ENCODE measurements at regions not wholly inside any gene's neighbourhood (a gene's known extent, or its start where the extent isn't known, plus 50 kb on each side); places are given as distances from the start of the nearest gene placed in this dataset.

DNA sequence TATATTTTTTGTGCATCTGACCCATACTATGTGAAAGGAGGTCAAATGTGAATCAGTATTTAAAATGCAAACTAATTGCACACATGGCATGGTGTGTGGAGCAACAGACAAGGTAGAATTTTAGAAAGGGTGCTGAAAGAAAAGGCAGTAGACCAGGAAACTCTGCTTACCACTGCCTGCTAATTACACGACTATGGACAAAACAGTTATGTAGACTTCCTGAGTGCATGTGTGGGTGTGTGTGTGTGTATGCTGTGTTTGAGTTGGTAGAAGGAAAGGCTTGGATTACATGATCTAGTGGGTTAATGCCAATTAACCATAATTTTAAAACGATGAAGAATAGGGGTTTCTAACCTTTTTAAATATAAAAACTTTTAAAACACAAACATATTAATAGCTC, 349.9 kb downstream of the SH3GL2 start:
- ChIA-PET POLR2A (no interaction called here), CTCF (no interaction called here)
- Histone ChIP-seq H3K27ac (no peak overlapping the region), H3K4me2 (no peak overlapping the region), H3K4me1 (no peaks in the 10 kb centered on the region), H3K4me3 (no peak overlapping the region), H3K9me3 (no peaks in the 10 kb centered on the region)
- ATAC-seq (no peak), FAIRE-seq (no peak), DNase-seq (ENCODE audit: low read depth in 1 of 2, low spot score in 1 of 2) (no peak)
- 0% methylated on average over 2 of the region's 2 CpGs for WGBS (ENCODE audit: missing lambda C conversion rate)
- TF ChIP-seq CHD4 (IDR thresholded peaks at IDR 0.05; ENCODE audit: borderline replicate concordance): no peak
- no peak for TF ChIP-seq BHLHE40 (IDR thresholded peaks at IDR 0.05; ENCODE audit: low read depth, low read length)
- no peak for TF ChIP-seq EHMT2 (IDR thresholded peaks at IDR 0.05; ENCODE audit: low read depth)
- TF ChIP-seq JUN (IDR thresholded peaks at IDR 0.05): no peak
- no peak for TF ChIP-seq JUNB (IDR thresholded peaks at IDR 0.05)
- TF ChIP-seq, protein P1, sequence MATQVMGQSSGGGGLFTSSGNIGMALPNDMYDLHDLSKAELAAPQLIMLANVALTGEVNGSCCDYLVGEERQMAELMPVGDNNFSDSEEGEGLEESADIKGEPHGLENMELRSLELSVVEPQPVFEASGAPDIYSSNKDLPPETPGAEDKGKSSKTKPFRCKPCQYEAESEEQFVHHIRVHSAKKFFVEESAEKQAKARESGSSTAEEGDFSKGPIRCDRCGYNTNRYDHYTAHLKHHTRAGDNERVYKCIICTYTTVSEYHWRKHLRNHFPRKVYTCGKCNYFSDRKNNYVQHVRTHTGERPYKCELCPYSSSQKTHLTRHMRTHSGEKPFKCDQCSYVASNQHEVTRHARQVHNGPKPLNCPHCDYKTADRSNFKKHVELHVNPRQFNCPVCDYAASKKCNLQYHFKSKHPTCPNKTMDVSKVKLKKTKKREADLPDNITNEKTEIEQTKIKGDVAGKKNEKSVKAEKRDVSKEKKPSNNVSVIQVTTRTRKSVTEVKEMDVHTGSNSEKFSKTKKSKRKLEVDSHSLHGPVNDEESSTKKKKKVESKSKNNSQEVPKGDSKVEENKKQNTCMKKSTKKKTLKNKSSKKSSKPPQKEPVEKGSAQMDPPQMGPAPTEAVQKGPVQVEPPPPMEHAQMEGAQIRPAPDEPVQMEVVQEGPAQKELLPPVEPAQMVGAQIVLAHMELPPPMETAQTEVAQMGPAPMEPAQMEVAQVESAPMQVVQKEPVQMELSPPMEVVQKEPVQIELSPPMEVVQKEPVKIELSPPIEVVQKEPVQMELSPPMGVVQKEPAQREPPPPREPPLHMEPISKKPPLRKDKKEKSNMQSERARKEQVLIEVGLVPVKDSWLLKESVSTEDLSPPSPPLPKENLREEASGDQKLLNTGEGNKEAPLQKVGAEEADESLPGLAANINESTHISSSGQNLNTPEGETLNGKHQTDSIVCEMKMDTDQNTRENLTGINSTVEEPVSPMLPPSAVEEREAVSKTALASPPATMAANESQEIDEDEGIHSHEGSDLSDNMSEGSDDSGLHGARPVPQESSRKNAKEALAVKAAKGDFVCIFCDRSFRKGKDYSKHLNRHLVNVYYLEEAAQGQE (IDR thresholded peaks at IDR 0.05): no peak
- TF ChIP-seq GATA3 (IDR thresholded peaks at IDR 0.05; ENCODE audit: borderline replicate concordance): no peak
- TF ChIP-seq, protein P2, sequence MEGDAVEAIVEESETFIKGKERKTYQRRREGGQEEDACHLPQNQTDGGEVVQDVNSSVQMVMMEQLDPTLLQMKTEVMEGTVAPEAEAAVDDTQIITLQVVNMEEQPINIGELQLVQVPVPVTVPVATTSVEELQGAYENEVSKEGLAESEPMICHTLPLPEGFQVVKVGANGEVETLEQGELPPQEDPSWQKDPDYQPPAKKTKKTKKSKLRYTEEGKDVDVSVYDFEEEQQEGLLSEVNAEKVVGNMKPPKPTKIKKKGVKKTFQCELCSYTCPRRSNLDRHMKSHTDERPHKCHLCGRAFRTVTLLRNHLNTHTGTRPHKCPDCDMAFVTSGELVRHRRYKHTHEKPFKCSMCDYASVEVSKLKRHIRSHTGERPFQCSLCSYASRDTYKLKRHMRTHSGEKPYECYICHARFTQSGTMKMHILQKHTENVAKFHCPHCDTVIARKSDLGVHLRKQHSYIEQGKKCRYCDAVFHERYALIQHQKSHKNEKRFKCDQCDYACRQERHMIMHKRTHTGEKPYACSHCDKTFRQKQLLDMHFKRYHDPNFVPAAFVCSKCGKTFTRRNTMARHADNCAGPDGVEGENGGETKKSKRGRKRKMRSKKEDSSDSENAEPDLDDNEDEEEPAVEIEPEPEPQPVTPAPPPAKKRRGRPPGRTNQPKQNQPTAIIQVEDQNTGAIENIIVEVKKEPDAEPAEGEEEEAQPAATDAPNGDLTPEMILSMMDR (IDR thresholded peaks at IDR 0.05): no peak
- no peak for TF ChIP-seq KDM5A (IDR thresholded peaks at IDR 0.05)

DNA sequence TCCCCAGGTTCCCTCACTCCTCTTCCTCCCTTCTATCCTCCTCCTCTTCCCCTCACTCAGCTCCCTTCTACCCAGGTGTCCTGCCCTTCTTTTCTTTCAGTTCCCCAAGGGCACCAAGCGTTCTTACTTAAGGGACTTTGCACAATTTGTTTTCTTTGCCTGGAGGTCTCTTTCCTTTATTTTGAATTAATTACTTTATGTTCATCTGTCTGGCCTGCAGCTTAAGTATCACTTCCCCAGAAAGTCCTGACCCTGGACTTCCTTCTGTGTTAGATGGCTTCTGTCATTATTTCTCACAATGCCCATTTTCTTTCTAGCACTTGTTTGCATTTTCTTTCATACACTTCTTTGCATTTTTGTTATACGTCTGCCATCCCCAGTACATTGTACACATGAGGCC, 350.6 kb downstream of the SH3GL2 start:
- CTCF ChIA-PET: no interaction called here
- no peak for FAIRE-seq
- TF ChIP-seq EHMT2 (IDR thresholded peaks at IDR 0.05; ENCODE audit: low read depth) (no peak), NR3C1 (IDR thresholded peaks at IDR 0.05) (no peak), FOSL2 (IDR thresholded peaks at IDR 0.05) (no peak), FOSL2 (CRISPR knock-in tag; IDR thresholded peaks at IDR 0.05) (no peak), CBX2 (IDR thresholded peaks at IDR 0.05; ENCODE audit: borderline replicate concordance, low read depth) (no peak), BHLHE40 (IDR thresholded peaks at IDR 0.05; ENCODE audit: low read depth, low read length) (no peak), HOXB13 (CRISPR knock-in tag; IDR thresholded peaks at IDR 0.05; ENCODE audit: low read depth) (no peak), CHD2 (IDR thresholded peaks at IDR 0.05; ENCODE audit: low read length, partially characterized antibody) (no peak)
- TF ChIP-seq, protein P1 (IDR thresholded peaks at IDR 0.05): no peak
- TF ChIP-seq, protein P3, sequence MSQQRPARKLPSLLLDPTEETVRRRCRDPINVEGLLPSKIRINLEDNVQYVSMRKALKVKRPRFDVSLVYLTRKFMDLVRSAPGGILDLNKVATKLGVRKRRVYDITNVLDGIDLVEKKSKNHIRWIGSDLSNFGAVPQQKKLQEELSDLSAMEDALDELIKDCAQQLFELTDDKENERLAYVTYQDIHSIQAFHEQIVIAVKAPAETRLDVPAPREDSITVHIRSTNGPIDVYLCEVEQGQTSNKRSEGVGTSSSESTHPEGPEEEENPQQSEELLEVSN (IDR thresholded peaks at IDR 0.05; ENCODE audit: borderline replicate concordance, low read depth): no peak
- Histone ChIP-seq H3K4me2 (no peak overlapping the region), H3K4me1 (no peaks in the 10 kb centered on the region), H3K9me3 (no peaks in the 10 kb centered on the region), H3K27ac (no peak overlapping the region), H3K4me3 (no peak overlapping the region)
- POLR2A ChIA-PET: no interaction called here
- DNase-seq (ENCODE audit: low read depth in 1 of 2, low spot score in 1 of 2): no peak
- WGBS (ENCODE audit: missing lambda C conversion rate): 10% methylated on average over 2 of the region's 2 CpGs
- ATAC-seq: no peak

All from A549 (cell line).